ENCODE measurements at regions not wholly inside any gene's neighbourhood (a gene's known extent, or its start where the extent isn't known, plus 50 kb on each side); places are given as distances from the start of the nearest gene placed in this dataset.

GRCh38 chr6:133697666-133698065 is 191.2 kb upstream of the TCF21 start:
- DNase-seq: peak in 1 of 2 donors; percentile 36

GRCh38 chr6:133698272-133698671 is 190.6 kb upstream of the TCF21 start:
- DNase-seq: no peak

GRCh38 chr6:133699741-133700385 is 189.1 kb upstream of the TCF21 start:
- DNase-seq: peak in 1 of 2 donors; percentile 2

- DNase-seq: no peak
Measured at GRCh38 chr6:133701633-133702331, 187.1 kb upstream of the TCF21 start.

GRCh38 chr6:133704371-133704770 is 184.5 kb upstream of the TCF21 start:
- no peak for DNase-seq

GRCh38 chr6:133705066-133705465 is 183.8 kb upstream of the TCF21 start:
- no peak for DNase-seq

GRCh38 chr6:133705731-133706130 is 183.2 kb upstream of the TCF21 start:
- DNase-seq: no peak

GRCh38 chr6:133707456-133707855 is 181.5 kb upstream of the TCF21 start:
- no peak for DNase-seq

- DNase-seq: no peak
Measured at GRCh38 chr6:133710826-133711225, 178.1 kb upstream of the TCF21 start.

- DNase-seq: no peak
Measured at GRCh38 chr6:133715270-133715669, 173.6 kb upstream of the TCF21 start.

- DNase-seq: no peak
Measured at GRCh38 chr6:133724726-133725125, 164.2 kb upstream of the TCF21 start.

- DNase-seq: no peak
Measured at GRCh38 chr6:133726188-133726587, 162.7 kb upstream of the TCF21 start.

GRCh38 chr6:133730881-133731280 is 158.0 kb upstream of the TCF21 start:
- no peak for DNase-seq

GRCh38 chr6:133740218-133740617 is 148.7 kb upstream of the TCF21 start:
- DNase-seq: no peak

- no peak for DNase-seq
Measured at GRCh38 chr6:133740816-133741215, 148.1 kb upstream of the TCF21 start.

- DNase-seq: no peak
Measured at GRCh38 chr6:133741375-133741861, 147.5 kb upstream of the TCF21 start.

GRCh38 chr6:133743621-133744020 is 145.3 kb upstream of the TCF21 start:
- DNase-seq: no peak

GRCh38 chr6:133746417-133746770 is 142.5 kb upstream of the TCF21 start:
- DNase-seq: no peak

GRCh38 chr6:133748628-133749027 is 140.3 kb upstream of the TCF21 start:
- no peak for DNase-seq

GRCh38 chr6:133749427-133749826 is 139.5 kb upstream of the TCF21 start:
- no peak for DNase-seq

GRCh38 chr6:133752129-133752528 is 136.8 kb upstream of the TCF21 start:
- no peak for DNase-seq

- DNase-seq: no peak
Measured at GRCh38 chr6:133753756-133754155, 135.2 kb upstream of the TCF21 start.

GRCh38 chr6:133754298-133754697 is 134.6 kb upstream of the TCF21 start:
- DNase-seq: no peak

GRCh38 chr6:133756078-133756695 is 132.7 kb upstream of the TCF21 start:
- DNase-seq: no peak

All from hippocampal formation (tissue), 2 donors.